Chondrocyte (in vitro differentiated cells): ENCODE measurements at regions not wholly inside any gene's neighbourhood (a gene's known extent, or its start where the extent isn't known, plus 50 kb on each side); places are given as distances from the start of the nearest gene placed in this dataset.

ENCODE experiments used
- DNase-seq: peaks from one replicate; pipeline ENCODE4 v3.0.0; 2021; ENCODE audit warnings: mixed read lengths, low spot score
- H3K27ac Mint-ChIP-seq: one replicate; pipeline ENCODE4 v1.8.0; 2021; ENCODE audit warnings: mild to moderate bottlenecking, moderate library complexity, mixed read lengths; ENCODE audit not compliant: unreplicated experiment
- H3K27me3 Mint-ChIP-seq: 2 replicates; pipeline ENCODE4 v1.8.0; 2021; ENCODE audit warnings: low read depth, mixed read lengths
- H3K36me3 Mint-ChIP-seq: 2 replicates; pipeline ENCODE4 v1.8.0; 2021; ENCODE audit warnings: low read depth, mixed read lengths
- H3K4me1 Mint-ChIP-seq: 2 replicates; pipeline ENCODE4 v1.8.0; 2021; ENCODE audit warnings: low read depth, mild to moderate bottlenecking, mixed read lengths
- H3K4me3 Mint-ChIP-seq: one replicate; pipeline ENCODE4 v1.8.0; 2021; ENCODE audit warnings: mild to moderate bottlenecking, moderate library complexity, mixed read lengths; ENCODE audit not compliant: unreplicated experiment
- H3K9me3 Mint-ChIP-seq: 2 replicates; pipeline ENCODE4 v1.8.0; 2021; ENCODE audit warnings: low read depth, mixed read lengths
- TF ChIP-seq, protein P1 (sequence below): fragments of 200-600 bp; sonication (generic); IDR thresholded peaks from 2 replicates; pipeline ENCODE4 v1.5.0; 2021; ENCODE audit warnings: antibody characterized with exemption, mild to moderate bottlenecking, moderate library complexity

- no peak overlapping the region for H3K27ac Mint-ChIP-seq
- TF ChIP-seq, protein P1, sequence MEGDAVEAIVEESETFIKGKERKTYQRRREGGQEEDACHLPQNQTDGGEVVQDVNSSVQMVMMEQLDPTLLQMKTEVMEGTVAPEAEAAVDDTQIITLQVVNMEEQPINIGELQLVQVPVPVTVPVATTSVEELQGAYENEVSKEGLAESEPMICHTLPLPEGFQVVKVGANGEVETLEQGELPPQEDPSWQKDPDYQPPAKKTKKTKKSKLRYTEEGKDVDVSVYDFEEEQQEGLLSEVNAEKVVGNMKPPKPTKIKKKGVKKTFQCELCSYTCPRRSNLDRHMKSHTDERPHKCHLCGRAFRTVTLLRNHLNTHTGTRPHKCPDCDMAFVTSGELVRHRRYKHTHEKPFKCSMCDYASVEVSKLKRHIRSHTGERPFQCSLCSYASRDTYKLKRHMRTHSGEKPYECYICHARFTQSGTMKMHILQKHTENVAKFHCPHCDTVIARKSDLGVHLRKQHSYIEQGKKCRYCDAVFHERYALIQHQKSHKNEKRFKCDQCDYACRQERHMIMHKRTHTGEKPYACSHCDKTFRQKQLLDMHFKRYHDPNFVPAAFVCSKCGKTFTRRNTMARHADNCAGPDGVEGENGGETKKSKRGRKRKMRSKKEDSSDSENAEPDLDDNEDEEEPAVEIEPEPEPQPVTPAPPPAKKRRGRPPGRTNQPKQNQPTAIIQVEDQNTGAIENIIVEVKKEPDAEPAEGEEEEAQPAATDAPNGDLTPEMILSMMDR: no peak
- no peak for DNase-seq
- peak overlapping the region; percentile 64 for H3K4me3 Mint-ChIP-seq
- peaks cover 8% of the 10 kb centered on the region for H3K4me1 Mint-ChIP-seq
- peaks cover 4% of the 10 kb centered on the region for H3K36me3 Mint-ChIP-seq
- peaks cover 40% of the 10 kb centered on the region for H3K27me3 Mint-ChIP-seq
- H3K9me3 Mint-ChIP-seq: peaks cover 6% of the 10 kb centered on the region
Observed at GRCh38 chr18:34159691-34160185, 65.0 kb downstream of the NOL4 start.

DNA sequence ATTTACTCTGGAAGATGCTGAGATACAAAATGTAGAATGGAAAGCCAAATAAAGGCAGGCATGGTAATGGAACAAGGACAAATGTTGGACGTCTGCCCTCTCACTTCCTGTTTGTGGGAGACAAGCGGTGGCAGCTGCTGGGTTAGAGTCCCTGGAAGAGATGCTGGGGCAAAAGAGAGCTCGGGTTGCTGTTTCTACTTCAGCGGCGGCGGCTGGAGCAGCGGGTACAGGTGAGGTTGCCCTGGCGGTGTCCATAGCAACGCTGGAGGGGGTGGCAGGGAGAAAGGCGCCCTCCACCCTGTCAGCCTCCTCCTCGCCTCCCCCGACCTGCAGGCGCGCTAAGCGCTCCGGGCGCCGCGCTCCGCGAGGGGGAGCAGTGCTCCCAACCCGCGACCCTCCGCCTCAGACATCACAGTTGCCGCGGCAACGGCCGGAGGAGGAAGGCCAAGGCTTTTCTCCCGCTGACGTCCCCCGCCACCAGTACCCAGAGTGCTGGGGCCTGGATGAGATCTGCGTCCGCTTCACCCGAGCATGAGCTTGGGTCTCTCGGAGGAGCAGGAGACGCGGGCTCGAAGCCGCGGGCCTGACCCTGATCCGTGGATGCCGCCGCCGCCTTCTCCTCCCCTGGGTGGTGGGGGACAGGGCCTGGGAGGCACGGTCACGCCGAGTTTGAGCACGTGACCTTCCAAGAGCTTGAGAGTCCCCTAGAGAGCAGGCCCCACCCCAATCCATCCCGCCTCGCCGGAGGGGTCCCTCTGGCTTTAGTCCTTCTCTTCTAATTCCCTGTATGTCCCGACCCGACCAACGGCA lies 65.6 kb downstream of the NOL4 start:
- peak; percentile 78 for DNase-seq
- H3K4me1 Mint-ChIP-seq: peaks cover 8% of the 10 kb centered on the region
- H3K27me3 Mint-ChIP-seq: peaks cover 40% of the 10 kb centered on the region
- H3K36me3 Mint-ChIP-seq: peaks cover 4% of the 10 kb centered on the region
- TF ChIP-seq, protein P1: peak; percentile 69
- peaks cover 6% of the 10 kb centered on the region for H3K9me3 Mint-ChIP-seq
- H3K4me3 Mint-ChIP-seq: peak overlapping the region; percentile 64
- no peak overlapping the region for H3K27ac Mint-ChIP-seq

DNA sequence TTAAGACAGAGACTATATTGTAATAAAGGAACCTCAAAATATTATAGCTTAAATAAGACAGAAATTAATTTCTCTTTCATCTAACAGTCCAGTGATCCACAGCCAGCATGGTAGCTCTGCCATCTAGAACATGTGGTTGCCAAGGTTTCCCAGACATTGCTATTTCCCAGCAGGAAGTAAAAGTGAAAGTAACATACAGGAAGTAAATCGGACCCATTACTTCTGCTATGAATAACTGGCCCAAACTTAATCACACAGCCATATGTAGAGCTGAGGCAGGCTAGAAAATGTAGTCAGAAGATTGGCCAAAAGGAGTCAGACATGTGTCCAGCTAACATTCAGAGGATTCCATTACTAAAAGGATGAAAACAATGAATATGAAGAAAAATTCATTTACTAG lies 71.0 kb downstream of the NOL4 start:
- no peak overlapping the region for H3K27ac Mint-ChIP-seq
- no peak overlapping the region for H3K4me3 Mint-ChIP-seq
- peaks cover 23% of the 10 kb centered on the region for H3K27me3 Mint-ChIP-seq
- H3K36me3 Mint-ChIP-seq: peaks cover 4% of the 10 kb centered on the region
- H3K9me3 Mint-ChIP-seq: no peaks in the 10 kb centered on the region
- peaks cover 2% of the 10 kb centered on the region for H3K4me1 Mint-ChIP-seq
- DNase-seq: no peak
- TF ChIP-seq, protein P1: no peak

DNA sequence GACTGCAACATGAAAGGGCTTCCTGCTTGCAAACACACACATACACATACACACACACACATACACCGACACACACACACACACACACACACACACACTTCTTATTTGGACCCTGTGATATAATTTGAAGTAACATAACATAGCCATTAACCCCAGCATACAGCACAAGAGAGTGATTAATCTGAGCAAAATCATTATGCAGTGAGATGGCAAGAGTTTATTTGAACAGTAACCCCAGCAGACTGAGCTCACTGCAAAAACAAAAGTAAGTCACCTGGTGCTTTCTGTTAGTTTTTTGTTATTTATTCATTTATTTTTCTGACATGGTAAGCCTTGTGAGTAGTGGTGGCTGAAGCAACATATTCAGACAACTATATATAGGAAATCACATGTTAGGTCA lies 93.7 kb downstream of the NOL4 start:
- no peaks in the 10 kb centered on the region for H3K27me3 Mint-ChIP-seq
- no peak overlapping the region for H3K27ac Mint-ChIP-seq

DNA sequence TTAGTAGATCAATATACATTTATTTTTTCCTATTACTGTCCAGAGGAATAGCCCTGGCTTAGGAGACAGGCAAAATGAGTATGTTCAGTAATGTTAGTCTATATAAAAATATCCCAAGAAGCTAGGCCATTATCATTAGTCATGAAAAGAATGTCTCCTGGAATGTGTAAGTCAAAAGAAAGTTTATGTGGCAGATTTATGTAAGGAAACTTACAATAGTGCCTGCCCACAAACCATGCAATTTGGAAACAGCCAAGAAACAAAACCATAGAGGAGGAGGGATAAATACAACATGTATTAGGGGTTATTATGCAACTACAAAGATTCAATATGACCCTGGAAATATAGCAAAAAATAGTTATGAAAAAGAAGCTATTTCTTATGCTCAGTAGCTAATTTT lies 96.3 kb downstream of the NOL4 start:
- DNase-seq: no peak
- Mint-ChIP-seq H3K27me3 (no peaks in the 10 kb centered on the region), H3K9me3 (no peaks in the 10 kb centered on the region), H3K36me3 (no peaks in the 10 kb centered on the region), H3K27ac (no peak overlapping the region), H3K4me1 (peaks cover 13% of the 10 kb centered on the region), H3K4me3 (no peak overlapping the region)
- TF ChIP-seq, protein P1: no peak

More for the DNA sequence above, 93.7 kb downstream of the NOL4 start:
- DNase-seq: no peak
- Mint-ChIP-seq H3K4me1 (peaks cover 13% of the 10 kb centered on the region), H3K4me3 (no peak overlapping the region), H3K36me3 (no peaks in the 10 kb centered on the region), H3K9me3 (peaks cover 3% of the 10 kb centered on the region)
- TF ChIP-seq, protein P1: no peak
